ENCODE measurements at regions not wholly inside any gene's neighbourhood (a gene's known extent, or its start where the extent isn't known, plus 50 kb on each side); places are given as distances from the start of the nearest gene placed in this dataset.

DNA sequence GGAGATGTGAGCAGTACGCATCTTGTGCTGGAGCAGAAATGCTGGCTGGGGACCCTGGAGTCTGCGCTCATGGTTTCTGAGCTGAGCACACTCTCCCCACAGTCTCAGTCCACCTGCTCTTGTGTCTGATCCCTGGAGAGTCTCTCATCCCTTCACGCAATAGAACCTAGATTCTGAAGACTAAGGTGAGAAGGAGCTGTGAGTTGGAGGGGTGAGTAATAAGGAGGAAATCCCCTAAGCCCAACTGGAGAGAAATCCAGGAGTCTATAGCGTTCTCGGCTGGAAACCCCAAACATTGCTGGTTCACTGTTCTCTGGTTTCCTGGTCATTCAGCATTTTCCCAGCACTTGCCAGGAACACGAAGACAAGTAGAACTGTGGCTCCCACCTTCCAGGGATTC is 68.3 kb upstream of the SMNDC1 start:
- no peak overlapping the region for H2AFZ ChIP-seq
- no peak overlapping the region for H3K9ac ChIP-seq
- WGBS, 2 experiments (ENCODE audit: low coverage in 1 of 2, low lambda C conversion rate in 2 of 2, missing lambda C conversion rate in 2 of 2): 90 to 91% methylated on average over 6 of the region's 6 CpGs
- in situ Hi-C loops (cut with MboI): no loop called here
- H3K4me3 ChIP-seq: no peak overlapping the region
- no peak overlapping the region for H3K27ac ChIP-seq
- TF ChIP-seq EZH2 (IDR thresholded peaks at IDR 0.05; ENCODE audit: insufficient read depth, poor library complexity, severe bottlenecking) (no peak), EZH2phosphoT487 (IDR thresholded peaks at IDR 0.05; ENCODE audit: insufficient read depth, low read depth) (no peak)
- H3F3A ChIP-seq (ENCODE audit: insufficient read depth): no peaks in the 10 kb centered on the region
- H3K4me1 ChIP-seq (ENCODE audit: insufficient read depth): no peaks in the 10 kb centered on the region
- no peak overlapping the region for H3K4me2 ChIP-seq (ENCODE audit: unreplicated experiment)
- no peaks in the 10 kb centered on the region for H3K79me2 ChIP-seq (ENCODE audit: insufficient read depth)
- H3K36me3 ChIP-seq (ENCODE audit: low read depth): no peaks in the 10 kb centered on the region
- no peaks in the 10 kb centered on the region for H3K9me2 ChIP-seq (ENCODE audit: insufficient read depth)
- no peaks in the 10 kb centered on the region for H4K20me1 ChIP-seq (ENCODE audit: insufficient read depth)
- H3K9me3 ChIP-seq (ENCODE audit: low read depth): no peaks in the 10 kb centered on the region
- no peak for DNase-seq
- no peaks in the 10 kb centered on the region for H3K27me3 ChIP-seq (replicated peaks; ENCODE audit: insufficient read depth)

DNA sequence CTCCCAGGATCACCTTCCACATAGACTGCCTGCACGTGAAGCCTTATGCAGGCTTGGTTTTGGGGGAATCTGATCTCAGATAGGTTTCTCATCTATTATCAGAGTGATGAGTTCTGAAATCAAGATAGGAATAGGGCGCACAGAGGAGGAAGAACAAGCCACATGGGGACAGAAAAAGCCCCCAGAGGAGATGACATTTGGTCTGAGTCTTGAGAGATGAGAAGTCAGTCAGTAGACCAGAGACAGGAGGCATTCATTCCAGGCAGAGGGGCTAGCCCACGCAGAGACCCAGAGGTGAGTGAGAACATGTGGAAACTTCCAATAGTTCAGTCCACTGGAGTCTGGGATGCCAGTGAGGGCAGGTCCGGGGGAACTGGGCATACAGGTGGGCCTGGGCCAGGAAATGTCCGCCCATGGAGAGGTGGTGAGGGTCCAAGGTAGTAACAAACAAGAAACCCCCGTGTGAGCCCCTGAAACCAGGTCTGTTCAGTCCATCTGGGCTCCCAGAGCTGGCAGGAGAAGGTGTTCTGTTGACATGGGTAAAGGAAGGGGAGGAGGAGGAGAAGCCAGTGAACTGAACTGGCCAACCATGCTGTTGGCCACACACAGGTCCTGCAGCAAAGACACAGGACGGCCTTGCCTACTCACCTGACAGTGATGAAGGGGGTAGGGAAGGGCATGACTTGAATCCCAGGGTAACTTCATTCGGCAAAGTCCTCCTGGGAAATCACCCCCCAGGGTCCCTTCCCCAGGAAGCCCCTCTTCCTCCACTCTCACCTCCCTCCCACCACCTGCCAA is 69.3 kb upstream of the SMNDC1 start:
- no peak overlapping the region for H3K9ac ChIP-seq
- in situ Hi-C loops (cut with MboI): no loop called here
- no peaks in the 10 kb centered on the region for H3K9me3 ChIP-seq (ENCODE audit: low read depth)
- WGBS, 2 experiments (ENCODE audit: low coverage in 1 of 2, low lambda C conversion rate in 2 of 2, missing lambda C conversion rate in 2 of 2): 82 to 88% methylated on average over 7 to 8 of the region's 8 CpGs
- no peak overlapping the region for H2AFZ ChIP-seq
- H3K36me3 ChIP-seq (ENCODE audit: low read depth): no peaks in the 10 kb centered on the region
- no peaks in the 10 kb centered on the region for H3K27me3 ChIP-seq (replicated peaks; ENCODE audit: insufficient read depth)
- no peaks in the 10 kb centered on the region for H3K9me2 ChIP-seq (ENCODE audit: insufficient read depth)
- H3F3A ChIP-seq (ENCODE audit: insufficient read depth): no peaks in the 10 kb centered on the region
- no peak overlapping the region for H3K4me3 ChIP-seq
- no peak for TF ChIP-seq EZH2phosphoT487 (IDR thresholded peaks at IDR 0.05; ENCODE audit: insufficient read depth, low read depth)
- no peaks in the 10 kb centered on the region for H3K4me1 ChIP-seq (ENCODE audit: insufficient read depth)
- H4K20me1 ChIP-seq (ENCODE audit: insufficient read depth): no peaks in the 10 kb centered on the region
- no peak overlapping the region for H3K4me2 ChIP-seq (ENCODE audit: unreplicated experiment)
- H3K79me2 ChIP-seq (ENCODE audit: insufficient read depth): no peaks in the 10 kb centered on the region
- no peak for DNase-seq
- H3K27ac ChIP-seq: no peak overlapping the region

DNA sequence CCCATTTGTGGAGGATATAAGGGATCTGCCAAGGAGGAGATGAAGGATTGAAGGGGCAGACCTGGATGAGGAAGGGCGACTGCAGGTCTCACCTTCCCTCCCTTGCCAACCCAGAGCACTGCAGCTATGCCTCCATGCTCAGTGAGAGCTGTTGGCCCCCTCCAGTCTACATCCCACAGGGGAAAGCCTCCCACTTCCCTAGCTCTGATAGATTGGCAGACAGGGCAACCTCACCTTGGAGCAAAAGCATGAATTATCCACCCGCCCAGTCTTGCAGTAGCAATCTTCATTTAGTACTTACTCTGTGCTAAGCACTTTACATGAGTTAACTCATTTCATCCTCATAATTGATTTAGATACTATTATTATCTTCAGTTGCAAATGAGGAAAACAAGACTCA is 70.4 kb upstream of the SMNDC1 start:
- H3F3A ChIP-seq (ENCODE audit: insufficient read depth): no peaks in the 10 kb centered on the region
- no peaks in the 10 kb centered on the region for H3K36me3 ChIP-seq (ENCODE audit: low read depth)
- WGBS, 2 experiments (ENCODE audit: low coverage in 1 of 2, low lambda C conversion rate in 2 of 2, missing lambda C conversion rate in 2 of 2): 96 to 100% methylated on average over 2 of the region's 2 CpGs
- H3K4me2 ChIP-seq (ENCODE audit: unreplicated experiment): no peak overlapping the region
- no peak for DNase-seq
- H3K79me2 ChIP-seq (ENCODE audit: insufficient read depth): no peaks in the 10 kb centered on the region
- H3K9me2 ChIP-seq (ENCODE audit: insufficient read depth): no peaks in the 10 kb centered on the region
- no peaks in the 10 kb centered on the region for H3K4me1 ChIP-seq (ENCODE audit: insufficient read depth)
- in situ Hi-C loops (cut with MboI): no loop called here
- no peak overlapping the region for H3K4me3 ChIP-seq
- TF ChIP-seq EZH2phosphoT487 (IDR thresholded peaks at IDR 0.05; ENCODE audit: insufficient read depth, low read depth): no peak
- TF ChIP-seq EZH2 (IDR thresholded peaks at IDR 0.05; ENCODE audit: insufficient read depth, poor library complexity, severe bottlenecking): no peak
- no peak overlapping the region for H3K9ac ChIP-seq
- no peaks in the 10 kb centered on the region for H3K9me3 ChIP-seq (ENCODE audit: low read depth)
- H3K27ac ChIP-seq: no peak overlapping the region
- no peaks in the 10 kb centered on the region for H3K27me3 ChIP-seq (replicated peaks; ENCODE audit: insufficient read depth)
- no peaks in the 10 kb centered on the region for H4K20me1 ChIP-seq (ENCODE audit: insufficient read depth)
- no peak overlapping the region for H2AFZ ChIP-seq

DNA sequence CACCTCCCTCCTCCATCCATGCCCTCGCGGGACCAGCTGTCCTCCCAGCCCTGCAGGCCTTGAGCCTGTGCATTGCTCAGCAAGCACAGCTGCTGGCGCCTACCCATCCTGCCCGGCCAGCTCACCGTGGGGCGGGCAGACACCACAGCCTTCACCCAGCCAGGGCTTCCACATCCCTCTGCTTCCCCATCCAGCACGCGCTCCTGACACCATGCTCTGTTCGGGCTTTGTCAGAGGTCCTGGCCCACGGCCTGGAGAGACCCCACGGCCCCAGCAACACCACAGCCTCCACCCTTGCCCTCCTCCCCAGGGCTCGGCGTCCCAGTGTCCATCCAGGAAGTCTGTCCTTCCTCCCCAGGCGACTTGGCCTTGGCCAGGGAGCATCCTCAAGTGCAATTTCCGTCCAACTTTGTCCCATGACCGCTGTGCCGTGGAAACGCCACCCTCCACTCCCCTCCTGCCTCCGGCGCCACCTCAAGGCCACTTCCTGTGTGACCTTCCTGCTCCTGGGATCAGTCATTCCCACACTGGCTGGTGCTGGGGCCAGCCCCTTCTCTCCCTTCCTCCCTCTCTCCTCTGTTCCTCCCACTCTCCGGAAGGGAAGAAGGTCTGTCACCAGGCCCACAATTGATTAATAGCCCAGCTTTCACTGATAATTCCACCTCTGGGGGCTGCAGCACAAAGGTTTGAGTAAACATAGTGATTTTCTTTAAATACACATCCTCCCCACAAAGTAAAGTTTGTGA is 71.5 kb upstream of the SMNDC1 start:
- Histone ChIP-seq H3K79me2 (ENCODE audit: insufficient read depth) (no peaks in the 10 kb centered on the region), H3K36me3 (ENCODE audit: low read depth) (no peaks in the 10 kb centered on the region), H3K9ac (no peak overlapping the region), H3K9me2 (ENCODE audit: insufficient read depth) (no peaks in the 10 kb centered on the region), H3K4me1 (ENCODE audit: insufficient read depth) (no peaks in the 10 kb centered on the region), H3K27me3 (replicated peaks; ENCODE audit: insufficient read depth) (no peaks in the 10 kb centered on the region), H3K4me3 (no peak overlapping the region), H3K27ac (no peak overlapping the region), H3F3A (ENCODE audit: insufficient read depth) (no peaks in the 10 kb centered on the region), H3K4me2 (ENCODE audit: unreplicated experiment) (no peak overlapping the region), H2AFZ (no peak overlapping the region), H4K20me1 (ENCODE audit: insufficient read depth) (no peaks in the 10 kb centered on the region), H3K9me3 (ENCODE audit: low read depth) (no peaks in the 10 kb centered on the region)
- no peak for DNase-seq
- TF ChIP-seq EZH2 (IDR thresholded peaks at IDR 0.05; ENCODE audit: insufficient read depth, poor library complexity, severe bottlenecking): no peak
- no peak for TF ChIP-seq EZH2phosphoT487 (IDR thresholded peaks at IDR 0.05; ENCODE audit: insufficient read depth, low read depth)
- 63 to 65% methylated on average over 21 of the region's 21 CpGs for WGBS, 2 experiments (ENCODE audit: low coverage in 1 of 2, low lambda C conversion rate in 2 of 2, missing lambda C conversion rate in 2 of 2)
- in situ Hi-C loops (cut with MboI): no loop called here

Data from GM23248 (cell line).